GM10248 (cell line): ENCODE measurements at regions not wholly inside any gene's neighbourhood (a gene's known extent, or its start where the extent isn't known, plus 50 kb on each side); places are given as distances from the start of the nearest gene placed in this dataset.
"Not testable (repeated sequence)": the region's sequence is repeated elsewhere in the genome, so short reads cannot be mapped to it uniquely, and the experiment has no call there.

ENCODE experiments used
- CTCF ChIA-PET: fragments of 300-600 bp; sonication (Branson Sonifier 250); formaldehyde crosslinking; extraction: SDS; loops from one replicate; lab custom pipeline; 2021; ENCODE audit warnings: antibody characterized with exemption; lab: Yijun Ruan, JAX
- POLR2A ChIA-PET: fragments of 350-650 bp; sonication (Branson Sonifier 250); formaldehyde crosslinking; extraction: SDS; loops from one replicate; lab custom pipeline; 2020; ENCODE audit warnings: antibody characterized with exemption; lab: Yijun Ruan, JAX
- DNase-seq: peaks from one replicate; pipeline ENCODE4 v3.0.0; 2012; ENCODE audit errors: extremely low spot score
- CTCF ChIP-seq: IDR thresholded peaks from 2 replicates; pipeline ENCODE4 v1.5.1; 2012; ENCODE audit warnings: mild to moderate bottlenecking, low read depth; ENCODE audit errors: extremely low read depth, missing control alignments, control extremely low read depth

DNA sequence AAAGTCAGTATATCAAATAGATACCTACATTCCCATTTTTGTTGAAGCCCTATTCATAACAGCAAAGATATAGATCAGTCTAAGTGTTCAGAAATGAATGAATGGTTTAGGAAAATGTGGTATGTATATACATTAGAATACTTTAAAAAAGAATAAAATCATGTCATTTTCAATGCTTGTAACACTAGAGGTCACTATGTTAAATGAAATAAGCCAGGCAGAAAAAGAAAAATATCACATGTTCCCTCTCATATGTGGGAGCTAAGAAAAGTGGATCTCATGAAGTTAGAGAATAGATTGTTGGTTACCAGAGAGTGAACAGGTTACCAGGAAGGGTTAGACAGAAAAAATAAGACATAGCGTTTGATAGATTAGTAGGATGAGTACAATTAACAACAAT lies 1111.0 kb upstream of the SLC39A10 start:
- no peak for TF ChIP-seq CTCF
- ChIA-PET CTCF (interaction anchor here (1.6 to 1.7 kb wide), 3 partner anchors 11 to 772 kb away, joined by 3 to 7 read pairs (median 6); no protein-coding TSS in a partner anchor), POLR2A (no interaction called here)
- DNase-seq = no peak

DNA sequence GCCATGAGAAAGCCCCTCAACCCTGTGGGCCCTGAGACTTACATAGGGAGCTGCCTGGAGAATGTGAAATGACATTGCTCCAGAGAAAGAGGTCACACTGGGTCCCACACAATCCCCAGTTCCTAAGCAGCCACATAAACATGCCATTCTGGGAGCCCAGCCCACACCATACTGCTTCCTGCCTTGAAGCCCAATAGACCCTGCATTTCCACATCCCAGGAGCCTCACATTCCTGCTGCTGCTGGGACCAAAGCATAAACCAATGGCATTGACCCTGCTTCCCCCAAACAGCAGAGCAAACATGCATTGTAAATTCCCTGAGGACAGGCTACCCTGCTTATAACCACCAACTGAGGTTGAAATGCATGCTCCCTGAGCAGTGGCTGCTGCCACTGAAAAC lies 1117.6 kb upstream of the SLC39A10 start:
- DNase-seq = no peak
- POLR2A ChIA-PET = no interaction called here
- CTCF ChIA-PET = interaction anchor here (1.3 kb wide), 1 partner anchor 16 kb away, joined by 3 read pairs; no protein-coding TSS in a partner anchor
- TF ChIP-seq CTCF = no peak

DNA sequence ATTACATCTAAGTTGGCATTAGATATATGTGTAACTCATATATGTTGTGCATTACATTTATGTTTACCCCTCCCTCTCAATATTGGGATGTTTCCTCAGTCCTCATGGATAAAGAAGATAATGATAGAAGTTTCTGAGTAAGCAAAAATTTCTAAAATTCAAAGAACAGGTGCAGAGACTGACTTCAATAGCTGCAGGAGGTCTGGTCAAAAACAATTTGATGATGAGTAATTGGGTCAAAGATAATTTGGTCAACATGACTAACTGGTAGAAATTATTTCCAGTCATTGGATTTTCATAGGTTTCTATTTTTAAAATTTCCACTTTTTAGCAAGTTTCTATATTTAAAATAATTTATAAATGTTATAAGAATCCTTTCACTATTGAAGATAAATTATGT lies 1130.9 kb upstream of the SLC39A10 start:
- no peak for TF ChIP-seq CTCF
- POLR2A ChIA-PET = no interaction called here
- no peak for DNase-seq
- CTCF ChIA-PET = no interaction called here

DNA sequence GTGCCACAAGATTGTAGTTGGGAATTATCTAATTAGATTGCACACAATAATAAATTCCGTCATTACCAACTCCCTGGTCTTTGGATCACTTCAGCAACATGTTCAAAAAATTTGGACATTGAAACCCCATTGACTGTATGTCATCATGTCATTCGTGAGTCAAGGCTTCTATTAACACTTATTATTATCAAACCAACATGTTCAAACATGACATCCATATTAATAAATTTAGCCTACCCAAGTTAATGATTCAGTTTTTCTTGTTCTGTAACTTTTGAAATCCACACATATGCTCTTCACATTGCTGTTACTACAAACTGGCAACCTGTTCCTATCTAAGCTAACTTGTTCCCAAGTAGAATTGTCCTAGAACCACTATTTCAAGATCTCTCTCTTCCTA lies 1142.7 kb upstream of the SLC39A10 start:
- CTCF ChIA-PET = no interaction called here
- POLR2A ChIA-PET = no interaction called here
- TF ChIP-seq CTCF = no peak
- no peak for DNase-seq

- POLR2A ChIA-PET, CTCF ChIA-PET, DNase-seq: not testable (repeated sequence)
Measured at GRCh38 chr2:194511070-194511469, 1146.0 kb upstream of the SLC39A10 start.

DNA sequence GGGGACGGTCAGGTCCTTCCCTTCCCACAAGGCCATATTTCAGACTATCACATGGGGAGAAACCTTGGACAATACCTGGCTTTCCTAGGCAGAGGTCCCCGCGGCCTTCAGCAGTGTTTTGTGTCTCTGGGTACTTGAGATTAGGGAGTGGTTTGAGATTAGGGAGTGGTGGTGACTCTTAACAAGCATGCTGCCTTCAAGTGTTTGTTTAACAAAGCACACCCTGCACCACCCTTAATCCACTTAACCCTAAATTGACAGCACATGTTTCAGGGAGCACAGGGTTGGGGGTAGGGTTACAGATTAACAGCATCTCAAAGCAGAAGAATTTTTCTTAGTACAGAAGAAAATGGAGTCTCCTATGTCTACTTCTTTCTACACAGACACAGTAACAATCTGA lies 1152.2 kb upstream of the SLC39A10 start:
- CTCF ChIA-PET, POLR2A ChIA-PET, DNase-seq: not testable (repeated sequence)

GRCh38 chr2:194495046-194495445 lies 1162.0 kb upstream of the SLC39A10 start:
- POLR2A ChIA-PET = no interaction called here
- CTCF ChIA-PET = no interaction called here
- DNase-seq = no peak
- TF ChIP-seq CTCF = no peak

- TF ChIP-seq CTCF = no peak
- ChIA-PET CTCF (no interaction called here), POLR2A (no interaction called here)
Measured at GRCh38 chr2:194494401-194494800, 1162.6 kb upstream of the SLC39A10 start.

More at GRCh38 chr2:194494401-194494800, 1162.6 kb upstream of the SLC39A10 start:
- DNase-seq = no peak
